ENCODE measurements at regions not wholly inside any gene's neighbourhood (a gene's known extent, or its start where the extent isn't known, plus 50 kb on each side); places are given as distances from the start of the nearest gene placed in this dataset.

DNA sequence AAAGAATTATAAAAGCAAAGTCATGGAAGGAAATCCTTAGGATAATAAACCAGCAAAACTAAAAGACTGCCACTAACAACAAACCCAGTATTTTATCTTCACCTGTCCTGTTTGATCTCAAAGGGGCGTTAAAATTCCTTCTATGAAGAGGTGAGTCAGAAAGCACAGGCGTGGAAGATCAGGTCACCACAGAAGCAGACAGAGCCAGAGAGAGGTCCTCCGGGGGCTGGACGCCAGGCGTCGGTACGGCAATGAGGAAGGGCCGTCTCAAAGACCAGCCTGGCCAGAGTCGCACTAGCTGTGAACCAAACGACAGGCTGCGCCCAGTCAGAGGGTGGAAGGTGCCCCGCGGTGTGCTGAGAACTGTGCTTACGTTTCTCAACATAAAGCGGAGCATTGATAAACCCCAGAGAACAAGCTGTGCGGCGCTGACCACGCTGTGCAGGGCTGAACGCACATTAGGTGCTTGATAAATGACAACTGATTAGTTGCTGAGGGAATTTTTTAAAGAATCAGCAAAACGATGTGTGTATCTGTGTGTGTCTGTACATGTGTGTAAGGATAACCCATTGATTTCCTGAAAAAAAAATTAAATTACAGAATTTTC is 85.6 kb downstream of the RNASET2 start:
- no peak for TF ChIP-seq POLR2AphosphoS5 (IDR thresholded peaks at IDR 0.05; ENCODE audit: insufficient read depth, low read depth, low read length)
- TF ChIP-seq POLR2A (IDR thresholded peaks at IDR 0.05; ENCODE audit: low read depth, low read length): no peak
- TF ChIP-seq CTCF (IDR thresholded peaks at IDR 0.05; ENCODE audit: extremely low read depth in 1 of 2, insufficient read depth in 1 of 2, low read depth in 1 of 2, low read length in 2 of 2): no peak

Measured in endothelial cell of umbilical vein (primary cell).